Thoracic aorta (tissue), 2 donors: ENCODE measurements at regions not wholly inside any gene's neighbourhood (a gene's known extent, or its start where the extent isn't known, plus 50 kb on each side); places are given as distances from the start of the nearest gene placed in this dataset.
"Not testable (repeated sequence)": the region's sequence is repeated elsewhere in the genome, so short reads cannot be mapped to it uniquely, and the experiment has no call there.

Source experiments
- ATAC-seq: fragments of 150-250 bp; one replicate; pipeline ENCODE4 v1.8.0; 2017; ENCODE audit warnings: low read depth; ENCODE audit not compliant: insufficient number of reproducible peaks, low FRiP score
- DNase-seq: peaks from one replicate; pipeline ENCODE4 v3.0.0-alpha.2; 2020; ENCODE audit warnings: low spot score
- H3K27ac ChIP-seq, 2 donors: fragments of 200-600 bp; sonication (generic); 1 replicate in 1 of 2; 2 replicates in 1 of 2; pipeline ENCODE4 v1.5.1; 2016; ENCODE audit warnings: mild to moderate bottlenecking in 2 of 2, moderate library complexity in 2 of 2
- H3K27me3 ChIP-seq: fragments of 200-600 bp; sonication (generic); replicated peaks from 2 replicates; pipeline ENCODE4 v1.6.0; 2016; ENCODE audit warnings: mild to moderate bottlenecking; ENCODE audit not compliant: insufficient read depth
- H3K36me3 ChIP-seq: fragments of 200-600 bp; sonication (generic); one replicate; pipeline ENCODE4 v1.5.1; 2016
- H3K4me1 ChIP-seq, 2 donors: fragments of 200-600 bp; sonication (generic); 1 replicate in 1 of 2; 2 replicates in 1 of 2; pipeline versions ENCODE4 v1.5.1 to v1.6.0; 2016; ENCODE audit warnings: low read depth in 2 of 2, mild to moderate bottlenecking in 1 of 2; ENCODE audit not compliant: control insufficient read depth in 1 of 2
- H3K4me3 ChIP-seq: fragments of 200-600 bp; sonication (generic); 2 replicates; pipeline ENCODE4 v1.5.1; 2016; ENCODE audit warnings: mild to moderate bottlenecking
- H3K9me3 ChIP-seq: fragments of 200-600 bp; sonication (generic); 2 replicates; pipeline ENCODE4 v1.5.1; 2016
- CTCF ChIP-seq: fragments of 200-600 bp; sonication (generic); IDR thresholded peaks from one replicate; pipeline ENCODE4 v1.5.1; 2019; ENCODE audit warnings: antibody characterized with exemption

GRCh38 chr7:1300636-1301035 is 68.0 kb downstream of the UNCX start:
- ATAC-seq (no peak), DNase-seq (no peak)
- TF ChIP-seq CTCF = no peak
- Histone ChIP-seq H3K27me3 (peaks cover 6% of the 10 kb centered on the region), H3K4me1 (no peaks in the 10 kb centered on the region), H3K9me3 (no peaks in the 10 kb centered on the region), H3K27ac (no peak overlapping the region), H3K4me3 (no peak overlapping the region), H3K36me3 (no peaks in the 10 kb centered on the region)

- Histone ChIP-seq H3K36me3 (no peaks in the 10 kb centered on the region), H3K4me3 (no peak overlapping the region), H3K4me1 (no peaks in the 10 kb centered on the region), H3K27ac (no peak overlapping the region), H3K9me3 (no peaks in the 10 kb centered on the region), H3K27me3 (peaks cover 6% of the 10 kb centered on the region)
- no peak for TF ChIP-seq CTCF
- no peak for DNase-seq
- ATAC-seq = no peak
Measured at GRCh38 chr7:1301054-1301881, 68.6 kb downstream of the UNCX start.

GRCh38 chr7:1301882-1302251 is 69.2 kb downstream of the UNCX start:
- Histone ChIP-seq H3K27me3 (peaks cover 4% of the 10 kb centered on the region), H3K9me3 (no peaks in the 10 kb centered on the region), H3K4me3 (no peak overlapping the region), H3K4me1 (no peaks in the 10 kb centered on the region), H3K36me3 (no peaks in the 10 kb centered on the region), H3K27ac (no peak overlapping the region)
- no peak for TF ChIP-seq CTCF
- DNase-seq (no peak), ATAC-seq (no peak)

GRCh38 chr7:1302936-1303335 is 70.3 kb downstream of the UNCX start:
- no peaks in the 10 kb centered on the region for H3K36me3 ChIP-seq
- TF ChIP-seq CTCF = no peak
- no peaks in the 10 kb centered on the region for H3K4me1 ChIP-seq
- no peaks in the 10 kb centered on the region for H3K27me3 ChIP-seq
- ATAC-seq (no peak), DNase-seq (no peak)
- no peak overlapping the region for H3K27ac ChIP-seq
- H3K4me3 ChIP-seq = no peak overlapping the region
- H3K9me3 ChIP-seq = no peaks in the 10 kb centered on the region

GRCh38 chr7:1304011-1304410 is 71.3 kb downstream of the UNCX start:
- not testable (repeated sequence) for ATAC-seq, H3K36me3 ChIP-seq, H3K9me3 ChIP-seq, H3K4me1 ChIP-seq, H3K27me3 ChIP-seq, H3K27ac ChIP-seq, H3K4me3 ChIP-seq, DNase-seq

- H3K4me1 ChIP-seq = no peaks in the 10 kb centered on the region
- H3K27ac ChIP-seq = no peak overlapping the region
- no peaks in the 10 kb centered on the region for H3K27me3 ChIP-seq
- DNase-seq (no peak), ATAC-seq (no peak)
- no peaks in the 10 kb centered on the region for H3K36me3 ChIP-seq
- H3K9me3 ChIP-seq = no peaks in the 10 kb centered on the region
- no peak overlapping the region for H3K4me3 ChIP-seq
- TF ChIP-seq CTCF = no peak
Measured at GRCh38 chr7:1305873-1306272, 73.2 kb downstream of the UNCX start.
